SK-N-SH treated with all-trans-retinoic acid at 6 μM for 48 hours (cell line): ENCODE measurements at regions not wholly inside any gene's neighbourhood (a gene's known extent, or its start where the extent isn't known, plus 50 kb on each side); places are given as distances from the start of the nearest gene placed in this dataset.

Source experiments
- ATAC-seq: fragments of 200-7000 bp; cut with Tn5 transposase; 3 replicates; pipeline ENCODE4 v1.9.1; 2020; ENCODE audit warnings: mild to moderate bottlenecking, moderate library complexity
- CSDC2 ChIP-seq: fragments of 250-450 bp; sonication (Bioruptor Pico); IDR thresholded peaks from 2 replicates; pipeline ENCODE4 v1.5.0; 2020; ENCODE audit warnings: mild to moderate bottlenecking, moderate library complexity
- ESRRG ChIP-seq: fragments of 250-450 bp; sonication (Bioruptor Pico); IDR thresholded peaks from 2 replicates; pipeline ENCODE4 v1.6.1; 2021; ENCODE audit warnings: mild to moderate bottlenecking
- GLIS3 ChIP-seq: fragments of 250-450 bp; sonication (Bioruptor Pico); IDR thresholded peaks from 2 replicates; pipeline ENCODE4 v1.5.0; 2020; ENCODE audit warnings: mild to moderate bottlenecking, moderate library complexity
- ISL1 ChIP-seq: fragments of 250-450 bp; sonication (Bioruptor Pico); IDR thresholded peaks from 2 replicates; pipeline ENCODE4 v2.1.2; 2022; ENCODE audit warnings: mild to moderate bottlenecking, moderate library complexity
- OSR1 ChIP-seq: fragments of 250-450 bp; sonication (Bioruptor Pico); IDR thresholded peaks from 2 replicates; pipeline ENCODE4 v1.8.0; 2022; ENCODE audit warnings: moderate library complexity, mild to moderate bottlenecking, inconsistent platforms
- PPARA ChIP-seq: fragments of 250-450 bp; sonication (Bioruptor Pico); IDR thresholded peaks from 2 replicates; pipeline ENCODE4 v1.5.0; 2020; ENCODE audit warnings: mild to moderate bottlenecking, borderline replicate concordance
- SNAI2 ChIP-seq: fragments of 250-450 bp; sonication (Bioruptor Pico); IDR thresholded peaks from 2 replicates; pipeline ENCODE4 v1.5.0; 2020; ENCODE audit warnings: mild to moderate bottlenecking, moderate library complexity
- TCF4 ChIP-seq: fragments of 250-450 bp; sonication (Bioruptor Pico); IDR thresholded peaks from 2 replicates; pipeline ENCODE4 v1.8.0; 2021; ENCODE audit warnings: mild to moderate bottlenecking, moderate library complexity, borderline replicate concordance
- TOX ChIP-seq: fragments of 250-450 bp; sonication (Bioruptor Pico); IDR thresholded peaks from 2 replicates; pipeline ENCODE4 v1.8.0; 2021; ENCODE audit warnings: mild to moderate bottlenecking, moderate library complexity, borderline replicate concordance
- ZC3H10 ChIP-seq: fragments of 250-450 bp; sonication (Bioruptor Pico); IDR thresholded peaks from 2 replicates; pipeline ENCODE4 v1.5.1; 2021; ENCODE audit warnings: mild to moderate bottlenecking, moderate library complexity
- ZFP3 ChIP-seq: fragments of 250-450 bp; sonication (Bioruptor Pico); IDR thresholded peaks from 2 replicates; pipeline ENCODE4 v1.5.0; 2020; ENCODE audit warnings: mild to moderate bottlenecking, moderate library complexity
- ZNF565 ChIP-seq: fragments of 450-650 bp; formaldehyde crosslinking; conservative IDR thresholded peaks from 2 replicates; pipeline ENCODE4 v1.5.0; 2020; ENCODE audit warnings: low read depth, mild to moderate bottlenecking, moderate library complexity
- ZNF70 ChIP-seq: fragments of 450-650 bp; formaldehyde crosslinking; IDR thresholded peaks from 2 replicates; pipeline ENCODE4 v1.5.0; 2020; ENCODE audit warnings: mild to moderate bottlenecking, moderate library complexity
- ZNF8 ChIP-seq: fragments of 450-650 bp; formaldehyde crosslinking; IDR thresholded peaks from 2 replicates; pipeline ENCODE4 v1.5.0; 2020; ENCODE audit warnings: mild to moderate bottlenecking, moderate library complexity
- TF ChIP-seq, protein P1 (sequence below): fragments of 250-450 bp; sonication (Bioruptor Pico); IDR thresholded peaks from 2 replicates; pipeline ENCODE4 v1.8.0; 2020; ENCODE audit warnings: mild to moderate bottlenecking, moderate library complexity, borderline replicate concordance
- TF ChIP-seq, protein P2 (sequence below): fragments of 250-450 bp; sonication (Bioruptor Pico); IDR thresholded peaks from 2 replicates; pipeline ENCODE4 v1.5.1; 2020; ENCODE audit warnings: low read depth, mild to moderate bottlenecking, moderate library complexity
- TF ChIP-seq, protein P3 (sequence below): fragments of 250-450 bp; sonication (Bioruptor Pico); IDR thresholded peaks from 2 replicates; pipeline ENCODE4 v1.5.0; 2020; ENCODE audit warnings: mild to moderate bottlenecking, moderate library complexity
- TF ChIP-seq, protein P4 (sequence below): fragments of 250-450 bp; sonication (Bioruptor Pico); IDR thresholded peaks from 2 replicates; pipeline ENCODE4 v1.5.1; 2021; ENCODE audit warnings: mild to moderate bottlenecking, moderate library complexity

DNA sequence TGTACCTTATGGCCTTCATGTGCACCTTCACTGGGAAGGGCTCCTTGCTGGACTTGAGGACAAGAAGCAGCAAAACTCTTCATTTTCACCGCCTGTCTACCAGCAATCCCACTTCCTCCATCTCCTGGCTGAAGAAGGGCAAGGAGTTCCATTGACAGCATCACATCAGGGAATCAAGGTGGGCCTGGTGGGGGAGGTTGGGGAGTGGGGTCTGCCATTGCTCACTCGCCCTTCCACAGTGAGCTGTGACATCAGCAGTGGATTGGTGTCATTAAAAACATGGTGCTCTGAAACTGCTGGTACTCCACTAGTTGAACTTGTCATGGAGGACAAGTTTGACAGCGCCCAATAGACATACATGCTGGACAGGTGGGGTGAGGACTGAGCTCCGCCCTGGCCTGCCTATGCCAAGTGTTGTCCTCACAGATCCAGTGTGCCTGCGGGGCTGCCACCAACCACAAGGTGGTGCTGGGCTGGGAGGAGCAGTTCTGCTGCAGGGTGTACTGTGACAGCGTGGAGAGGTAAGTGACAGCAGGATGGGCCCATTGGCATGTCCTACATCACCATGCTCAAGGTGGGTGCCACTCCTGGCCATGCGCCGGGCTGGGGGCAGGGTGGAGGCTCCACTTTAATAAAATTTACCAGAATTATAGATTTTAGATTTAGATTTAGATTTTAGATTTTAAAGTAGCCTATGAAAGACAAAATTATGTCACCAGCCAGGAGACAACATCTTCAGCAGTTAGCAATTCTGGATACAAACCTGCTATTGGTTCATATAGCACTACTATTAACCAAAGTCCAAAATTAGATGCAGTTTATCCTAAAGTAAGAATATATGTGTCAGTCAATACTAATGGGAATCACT, 1729.1 kb downstream of the TP53TG3F start (continued):
- no peak for TF ChIP-seq PPARA
- TF ChIP-seq ESRRG (CRISPR knock-in tag), result no peak
- no peak for TF ChIP-seq ZC3H10
- TF ChIP-seq, protein P1, sequence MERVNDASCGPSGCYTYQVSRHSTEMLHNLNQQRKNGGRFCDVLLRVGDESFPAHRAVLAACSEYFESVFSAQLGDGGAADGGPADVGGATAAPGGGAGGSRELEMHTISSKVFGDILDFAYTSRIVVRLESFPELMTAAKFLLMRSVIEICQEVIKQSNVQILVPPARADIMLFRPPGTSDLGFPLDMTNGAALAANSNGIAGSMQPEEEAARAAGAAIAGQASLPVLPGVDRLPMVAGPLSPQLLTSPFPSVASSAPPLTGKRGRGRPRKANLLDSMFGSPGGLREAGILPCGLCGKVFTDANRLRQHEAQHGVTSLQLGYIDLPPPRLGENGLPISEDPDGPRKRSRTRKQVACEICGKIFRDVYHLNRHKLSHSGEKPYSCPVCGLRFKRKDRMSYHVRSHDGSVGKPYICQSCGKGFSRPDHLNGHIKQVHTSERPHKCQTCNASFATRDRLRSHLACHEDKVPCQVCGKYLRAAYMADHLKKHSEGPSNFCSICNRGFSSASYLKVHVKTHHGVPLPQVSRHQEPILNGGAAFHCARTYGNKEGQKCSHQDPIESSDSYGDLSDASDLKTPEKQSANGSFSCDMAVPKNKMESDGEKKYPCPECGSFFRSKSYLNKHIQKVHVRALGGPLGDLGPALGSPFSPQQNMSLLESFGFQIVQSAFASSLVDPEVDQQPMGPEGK (CRISPR knock-in tag), result no peak
- no peak for TF ChIP-seq ZFP3 (CRISPR knock-in tag)
- TF ChIP-seq TOX (CRISPR knock-in tag), result no peak
- TF ChIP-seq, protein P2, sequence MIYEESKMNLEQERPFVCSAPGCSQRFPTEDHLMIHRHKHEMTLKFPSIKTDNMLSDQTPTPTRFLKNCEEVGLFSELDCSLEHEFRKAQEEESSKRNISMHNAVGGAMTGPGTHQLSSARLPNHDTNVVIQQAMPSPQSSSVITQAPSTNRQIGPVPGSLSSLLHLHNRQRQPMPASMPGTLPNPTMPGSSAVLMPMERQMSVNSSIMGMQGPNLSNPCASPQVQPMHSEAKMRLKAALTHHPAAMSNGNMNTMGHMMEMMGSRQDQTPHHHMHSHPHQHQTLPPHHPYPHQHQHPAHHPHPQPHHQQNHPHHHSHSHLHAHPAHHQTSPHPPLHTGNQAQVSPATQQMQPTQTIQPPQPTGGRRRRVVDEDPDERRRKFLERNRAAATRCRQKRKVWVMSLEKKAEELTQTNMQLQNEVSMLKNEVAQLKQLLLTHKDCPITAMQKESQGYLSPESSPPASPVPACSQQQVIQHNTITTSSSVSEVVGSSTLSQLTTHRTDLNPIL (CRISPR knock-in tag), result no peak
- no peak for TF ChIP-seq ZNF565 (CRISPR knock-in tag)
- no peak for TF ChIP-seq OSR1 (CRISPR knock-in tag)
- no peak for TF ChIP-seq ZNF70 (CRISPR knock-in tag)

DNA sequence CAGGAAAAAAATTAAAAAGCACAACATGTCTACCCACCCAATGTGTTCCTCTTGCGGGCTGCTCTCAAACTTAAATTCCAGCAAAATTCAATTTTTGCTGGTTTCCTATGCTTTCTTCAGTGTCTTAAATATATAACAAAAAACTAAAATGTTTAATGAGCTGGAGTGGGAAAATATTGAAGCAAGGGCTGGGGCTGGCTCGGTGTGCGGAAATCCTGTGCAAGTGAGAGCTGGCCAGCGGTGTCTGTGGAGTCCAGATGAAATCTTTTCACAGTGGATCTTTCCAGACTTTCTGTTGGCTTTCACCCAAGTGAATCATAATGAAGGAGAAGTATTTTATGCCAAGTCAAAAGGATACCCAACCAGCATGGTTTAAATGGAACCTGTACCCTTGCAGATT, 1733.6 kb downstream of the TP53TG3F start:
- ATAC-seq, result no peak
- TF ChIP-seq ZC3H10, result no peak
- no peak for TF ChIP-seq TCF4 (CRISPR knock-in tag)
- TF ChIP-seq, protein P3, sequence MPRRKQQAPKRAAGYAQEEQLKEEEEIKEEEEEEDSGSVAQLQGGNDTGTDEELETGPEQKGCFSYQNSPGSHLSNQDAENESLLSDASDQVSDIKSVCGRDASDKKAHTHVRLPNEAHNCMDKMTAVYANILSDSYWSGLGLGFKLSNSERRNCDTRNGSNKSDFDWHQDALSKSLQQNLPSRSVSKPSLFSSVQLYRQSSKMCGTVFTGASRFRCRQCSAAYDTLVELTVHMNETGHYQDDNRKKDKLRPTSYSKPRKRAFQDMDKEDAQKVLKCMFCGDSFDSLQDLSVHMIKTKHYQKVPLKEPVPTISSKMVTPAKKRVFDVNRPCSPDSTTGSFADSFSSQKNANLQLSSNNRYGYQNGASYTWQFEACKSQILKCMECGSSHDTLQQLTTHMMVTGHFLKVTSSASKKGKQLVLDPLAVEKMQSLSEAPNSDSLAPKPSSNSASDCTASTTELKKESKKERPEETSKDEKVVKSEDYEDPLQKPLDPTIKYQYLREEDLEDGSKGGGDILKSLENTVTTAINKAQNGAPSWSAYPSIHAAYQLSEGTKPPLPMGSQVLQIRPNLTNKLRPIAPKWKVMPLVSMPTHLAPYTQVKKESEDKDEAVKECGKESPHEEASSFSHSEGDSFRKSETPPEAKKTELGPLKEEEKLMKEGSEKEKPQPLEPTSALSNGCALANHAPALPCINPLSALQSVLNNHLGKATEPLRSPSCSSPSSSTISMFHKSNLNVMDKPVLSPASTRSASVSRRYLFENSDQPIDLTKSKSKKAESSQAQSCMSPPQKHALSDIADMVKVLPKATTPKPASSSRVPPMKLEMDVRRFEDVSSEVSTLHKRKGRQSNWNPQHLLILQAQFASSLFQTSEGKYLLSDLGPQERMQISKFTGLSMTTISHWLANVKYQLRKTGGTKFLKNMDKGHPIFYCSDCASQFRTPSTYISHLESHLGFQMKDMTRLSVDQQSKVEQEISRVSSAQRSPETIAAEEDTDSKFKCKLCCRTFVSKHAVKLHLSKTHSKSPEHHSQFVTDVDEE (CRISPR knock-in tag), result no peak
- no peak for TF ChIP-seq ZNF8 (CRISPR knock-in tag)
- TF ChIP-seq, protein P2 (CRISPR knock-in tag), result no peak
- TF ChIP-seq ESRRG (CRISPR knock-in tag), result no peak
- no peak for TF ChIP-seq CSDC2 (CRISPR knock-in tag)
- TF ChIP-seq SNAI2 (CRISPR knock-in tag), result no peak
- TF ChIP-seq, protein P1 (CRISPR knock-in tag), result no peak
- no peak for TF ChIP-seq GLIS3 (CRISPR knock-in tag)

DNA sequence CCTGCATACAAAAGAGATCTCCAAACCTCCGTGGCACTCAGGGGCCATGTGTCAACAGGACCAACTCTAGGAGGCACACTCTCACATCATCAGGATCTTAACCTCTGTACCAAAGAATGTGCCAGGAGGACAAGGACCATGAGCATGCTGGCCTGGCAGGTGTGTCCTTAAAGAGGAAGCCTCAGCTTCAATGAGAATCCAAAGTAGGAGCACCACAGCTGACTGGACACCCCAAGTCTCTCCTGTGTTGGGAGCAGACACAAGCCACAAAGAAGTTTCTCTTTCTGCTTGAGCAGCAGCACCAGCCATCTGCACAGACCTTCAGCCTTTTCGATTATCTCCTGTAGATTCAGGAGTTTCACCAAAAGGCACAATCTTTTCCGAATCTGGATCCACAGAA, 1734.5 kb downstream of the TP53TG3F start:
- no peak for ATAC-seq
- TF ChIP-seq ZNF70 (CRISPR knock-in tag), result no peak
- TF ChIP-seq ZNF565 (CRISPR knock-in tag), result no peak
- TF ChIP-seq ZC3H10, result no peak
- TF ChIP-seq, protein P2 (CRISPR knock-in tag), result no peak
- TF ChIP-seq ISL1 (CRISPR knock-in tag), result no peak
- no peak for TF ChIP-seq SNAI2 (CRISPR knock-in tag)
- TF ChIP-seq, protein P3 (CRISPR knock-in tag), result no peak
- TF ChIP-seq, protein P1 (CRISPR knock-in tag), result no peak
- TF ChIP-seq, protein P4, sequence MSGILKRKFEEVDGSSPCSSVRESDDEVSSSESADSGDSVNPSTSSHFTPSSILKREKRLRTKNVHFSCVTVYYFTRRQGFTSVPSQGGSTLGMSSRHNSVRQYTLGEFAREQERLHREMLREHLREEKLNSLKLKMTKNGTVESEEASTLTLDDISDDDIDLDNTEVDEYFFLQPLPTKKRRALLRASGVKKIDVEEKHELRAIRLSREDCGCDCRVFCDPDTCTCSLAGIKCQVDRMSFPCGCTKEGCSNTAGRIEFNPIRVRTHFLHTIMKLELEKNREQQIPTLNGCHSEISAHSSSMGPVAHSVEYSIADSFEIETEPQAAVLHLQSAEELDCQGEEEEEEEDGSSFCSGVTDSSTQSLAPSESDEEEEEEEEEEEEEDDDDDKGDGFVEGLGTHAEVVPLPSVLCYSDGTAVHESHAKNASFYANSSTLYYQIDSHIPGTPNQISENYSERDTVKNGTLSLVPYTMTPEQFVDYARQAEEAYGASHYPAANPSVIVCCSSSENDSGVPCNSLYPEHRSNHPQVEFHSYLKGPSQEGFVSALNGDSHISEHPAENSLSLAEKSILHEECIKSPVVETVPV (CRISPR knock-in tag), result no peak
- no peak for TF ChIP-seq ZFP3 (CRISPR knock-in tag)
